Heart left ventricle (tissue), 16 donors: ENCODE measurements at regions not wholly inside any gene's neighbourhood (a gene's known extent, or its start where the extent isn't known, plus 50 kb on each side); places are given as distances from the start of the nearest gene placed in this dataset.

Experiments
- ATAC-seq, 4 donors: fragments of 200-7000 bp; cut with Tn5 transposase; one replicate each; pipeline ENCODE4 v1.9.1; 2020 to 2022; ENCODE audit warnings: moderate library complexity in 4 of 4, mild to moderate bottlenecking in 3 of 4, moderate number of reproducible peaks in 1 of 4
- DNase-seq, 5 donors: peaks; one replicate each; pipeline ENCODE4 v3.0.0-alpha.2; 2020
- H3K27ac ChIP-seq, 12 donors: fragments of 200-600 bp; sonication (generic) in 4 of 12; one replicate each; pipeline versions ENCODE4 v1.5.0 to v1.8.0; 2016 to 2022; ENCODE audit warnings: mild to moderate bottlenecking in 2 of 12
- H3K27me3 ChIP-seq, 9 donors: fragments of 200-600 bp; sonication (generic) in 2 of 9; one replicate each; pipeline versions ENCODE4 v1.5.1 to v1.8.0; 2016 to 2022; ENCODE audit warnings: mild to moderate bottlenecking in 3 of 9
- H3K36me3 ChIP-seq, 9 donors: fragments of 200-600 bp; sonication (generic) in 2 of 9; one replicate each; pipeline versions ENCODE4 v1.5.0 to v1.8.0; 2018 to 2022; ENCODE audit warnings: mild to moderate bottlenecking in 2 of 9
- H3K4me1 ChIP-seq, 12 donors: fragments of 200-600 bp; sonication (generic) in 4 of 12; one replicate each; pipeline versions ENCODE4 v1.5.0 to v1.8.0; 2016 to 2022; ENCODE audit warnings: mild to moderate bottlenecking in 3 of 12
- H3K4me3 ChIP-seq, 12 donors: fragments of 200-600 bp; sonication (generic) in 4 of 12; one replicate each; pipeline versions ENCODE4 v1.5.0 to v1.8.0; 2017 to 2022; ENCODE audit warnings: mild to moderate bottlenecking in 9 of 12, moderate library complexity in 4 of 12
- H3K9me3 ChIP-seq, 12 donors: fragments of 200-600 bp; sonication (generic) in 4 of 12; one replicate each; pipeline versions ENCODE4 v1.5.0 to v1.8.0; 2016 to 2022; ENCODE audit warnings: mild to moderate bottlenecking in 1 of 12
- CTCF ChIP-seq, 12 donors: fragments of 200-600 bp; sonication (generic) in 4 of 12; IDR thresholded peaks; one replicate each; pipeline versions ENCODE4 v1.5.0 to v1.8.0; 2018 to 2022; ENCODE audit warnings: antibody characterized with exemption in 12 of 12, mild to moderate bottlenecking in 5 of 12
- POLR2A ChIP-seq, 2 donors: fragments of 450-650 bp; IDR thresholded peaks; one replicate each; pipeline ENCODE4 v1.6.1; 2017; ENCODE audit warnings: antibody characterized with exemption in 2 of 2, mild to moderate bottlenecking in 2 of 2, moderate library complexity in 2 of 2
- WGBS, 4 donors: extraction: QIAGEN DNeasy Blood & Tissue Kit in 2 of 4; methylation state at CpG; one replicate each; pipeline versions ENCODE4 v1.1.5 to v1.1.7; 2013 to 2018; 5-methylcytosine and 5-hydroxymethylcytosine counted together
- intact Hi-C, 10 donors: fragments of 100-400 bp; cut with DNase I; formaldehyde crosslinking; loops; one replicate each; pipeline versions ENCODE4 v1.11.1 to v1.14.2; 2022
- donor health status: ischemic (EF 13 %, LVEDD 7.1; RV severe dilation, severe dysfunction).
- donor health status: healthy with polysubstance abuse.
- donor health status: DM: no; HTN: yes; CAD: no.
- donor health status: DM: no; HTN: no; CAD: no.
- donor health status: ischemic (EF 25% LVEDD 6.9; RV normal size, moderate dysfunction).
- donor health status: ischemic (EF 25% LVEDD 5.7; RV mildly dilated, moderate dysfunction).
- donor health status: healthy.
- donor health status: DM: yes; HTN: yes; CAD: no.
- donor health status: ischemic (EF 35%, LVEDD 5.7; RV mildly dilated, moderate dysfunction).
- donor health status: nonischemic (EF 11% LVEDD 7.7; RV severe dilation, severe dysfunction).
- donor health status: DM: yes; HTN: yes; CAD: no.
- donor health status: PGD.
- donor health status: ischemic (EF 29% LVEDD 5.4; RV normal size, mild dysfunction).
- donor health status: nonischemic (EF 23%, LVEDD 6.1; RV moderate dilation, normal function).

GRCh38 chr2:147214914-147215313 is 629.9 kb upstream of the ACVR2A start:
- whole genome bisulfite sequencing, 4 donors: 54 to 66% (median 58%) methylated on average over 2 of the region's 2 CpGs
- H3K4me3 ChIP-seq: no peak overlapping the region
- H3K27me3 ChIP-seq: no peaks in the 10 kb centered on the region
- TF ChIP-seq POLR2A (IDR thresholded peaks at IDR 0.05) (no peak), CTCF (IDR thresholded peaks at IDR 0.05) (no peak)
- ATAC-seq: no peak
- H3K4me1 ChIP-seq: no peaks in the 10 kb centered on the region
- peaks cover 0 to 6% (median 0%) of the 10 kb centered on the region in 12 donors for H3K9me3 ChIP-seq
- H3K27ac ChIP-seq: no peak overlapping the region
- intact Hi-C loops: no loop called here
- DNase-seq: no peak
- no peaks in the 10 kb centered on the region for H3K36me3 ChIP-seq

GRCh38 chr2:147211484-147211883 is 633.3 kb upstream of the ACVR2A start:
- intact Hi-C loops: no loop called here
- H3K4me1 ChIP-seq: no peaks in the 10 kb centered on the region
- no peaks in the 10 kb centered on the region for H3K36me3 ChIP-seq
- H3K4me3 ChIP-seq: no peak overlapping the region
- no peak for TF ChIP-seq CTCF (IDR thresholded peaks at IDR 0.05)
- TF ChIP-seq POLR2A (IDR thresholded peaks at IDR 0.05): no peak
- H3K27ac ChIP-seq: no peak overlapping the region
- ATAC-seq (no peak), DNase-seq (no peak)
- H3K9me3 ChIP-seq: peaks cover 0 to 12% (median 4%) of the 10 kb centered on the region in 12 donors
- H3K27me3 ChIP-seq: no peaks in the 10 kb centered on the region

GRCh38 chr2:147204102-147204501 is 640.7 kb upstream of the ACVR2A start:
- H3K27me3 ChIP-seq: no peaks in the 10 kb centered on the region
- H3K9me3 ChIP-seq: peaks cover 0 to 29% (median 4%) of the 10 kb centered on the region in 12 donors
- H3K36me3 ChIP-seq: no peaks in the 10 kb centered on the region
- intact Hi-C loops: no loop called here
- no peak for TF ChIP-seq POLR2A (IDR thresholded peaks at IDR 0.05)
- no peak for TF ChIP-seq CTCF (IDR thresholded peaks at IDR 0.05)
- DNase-seq (no peak), ATAC-seq (no peak)
- H3K4me3 ChIP-seq: no peak overlapping the region
- H3K27ac ChIP-seq: no peak overlapping the region
- H3K4me1 ChIP-seq: no peaks in the 10 kb centered on the region

GRCh38 chr2:147198651-147199171 is 646.1 kb upstream of the ACVR2A start:
- DNase-seq (no peak), ATAC-seq (no peak)
- intact Hi-C loops: no loop called here
- WGBS, 4 donors: 62 to 78% (median 69%) methylated on average over 5 of the region's 5 CpGs
- Histone ChIP-seq H3K4me3 (no peak overlapping the region), H3K36me3 (no peaks in the 10 kb centered on the region), H3K4me1 (no peaks in the 10 kb centered on the region), H3K27ac (no peak overlapping the region), H3K9me3 (no peaks in the 10 kb centered on the region), H3K27me3 (no peaks in the 10 kb centered on the region)
- no peak for TF ChIP-seq POLR2A (IDR thresholded peaks at IDR 0.05)
- TF ChIP-seq CTCF (IDR thresholded peaks at IDR 0.05): no peak
